Keratinocyte (primary cell): ENCODE measurements at regions not wholly inside any gene's neighbourhood (a gene's known extent, or its start where the extent isn't known, plus 50 kb on each side); places are given as distances from the start of the nearest gene placed in this dataset.

ENCODE experiments used
- EZH2 ChIP-seq: IDR thresholded peaks from one replicate; pipeline ENCODE4 v1.6.1; 2012; ENCODE audit warnings: inconsistent platforms, mild to moderate bottlenecking, low read length, moderate library complexity
- TF ChIP-seq, protein P1 (sequence below), 3 experiments: IDR thresholded peaks in 1 of 3; conservative IDR thresholded peaks in 1 of 3; optimal IDR thresholded peaks in 1 of 3; 2 replicates in 2 of 3; 3 replicates in 1 of 3; pipeline versions ENCODE3 to v1.5.1; 2011; ENCODE audit warnings: low read length in 3 of 3, mild to moderate bottlenecking in 3 of 3, moderate library complexity in 2 of 3, control low read depth in 1 of 3, inconsistent platforms in 1 of 3; ENCODE audit not compliant: insufficient read depth in 2 of 3; ENCODE audit errors: extremely low read depth in 1 of 3

DNA sequence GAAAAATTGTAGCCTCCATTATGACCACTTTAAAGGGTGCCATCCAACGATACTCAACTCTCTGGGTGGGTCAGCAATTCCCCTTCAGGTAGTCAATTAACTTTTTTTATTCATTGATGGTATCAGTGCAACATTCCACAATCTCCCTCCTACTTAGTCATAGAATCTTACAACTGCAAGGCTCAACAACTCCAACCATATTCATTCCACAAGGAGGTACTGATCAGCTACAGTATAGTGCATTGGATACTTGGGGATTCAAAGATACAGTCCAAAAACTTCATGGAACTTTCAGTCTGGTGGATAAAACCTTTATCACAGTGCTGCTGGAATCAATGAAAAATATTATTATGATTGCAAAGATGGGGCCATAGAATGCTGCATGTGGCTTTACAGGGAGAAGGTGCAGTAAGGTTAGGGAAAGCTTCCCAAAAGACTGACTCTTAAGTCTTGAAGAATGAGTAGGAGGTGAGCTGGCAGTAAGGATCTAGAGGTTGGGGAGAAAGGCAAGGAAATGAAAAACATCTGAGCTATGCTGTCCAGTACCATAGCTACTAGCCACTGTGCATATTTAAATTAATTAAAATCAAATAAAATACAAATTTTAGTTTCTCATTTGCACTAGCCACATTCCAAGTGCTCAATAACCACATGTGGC lies 314.7 kb upstream of the PRDM1 start:
- no peak for TF ChIP-seq EZH2
- TF ChIP-seq, protein P1, sequence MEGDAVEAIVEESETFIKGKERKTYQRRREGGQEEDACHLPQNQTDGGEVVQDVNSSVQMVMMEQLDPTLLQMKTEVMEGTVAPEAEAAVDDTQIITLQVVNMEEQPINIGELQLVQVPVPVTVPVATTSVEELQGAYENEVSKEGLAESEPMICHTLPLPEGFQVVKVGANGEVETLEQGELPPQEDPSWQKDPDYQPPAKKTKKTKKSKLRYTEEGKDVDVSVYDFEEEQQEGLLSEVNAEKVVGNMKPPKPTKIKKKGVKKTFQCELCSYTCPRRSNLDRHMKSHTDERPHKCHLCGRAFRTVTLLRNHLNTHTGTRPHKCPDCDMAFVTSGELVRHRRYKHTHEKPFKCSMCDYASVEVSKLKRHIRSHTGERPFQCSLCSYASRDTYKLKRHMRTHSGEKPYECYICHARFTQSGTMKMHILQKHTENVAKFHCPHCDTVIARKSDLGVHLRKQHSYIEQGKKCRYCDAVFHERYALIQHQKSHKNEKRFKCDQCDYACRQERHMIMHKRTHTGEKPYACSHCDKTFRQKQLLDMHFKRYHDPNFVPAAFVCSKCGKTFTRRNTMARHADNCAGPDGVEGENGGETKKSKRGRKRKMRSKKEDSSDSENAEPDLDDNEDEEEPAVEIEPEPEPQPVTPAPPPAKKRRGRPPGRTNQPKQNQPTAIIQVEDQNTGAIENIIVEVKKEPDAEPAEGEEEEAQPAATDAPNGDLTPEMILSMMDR (optimal IDR thresholded peaks at IDR 0.05 in 1 of 3, IDR thresholded peaks at IDR 0.05 in 1 of 3, conservative IDR thresholded peaks at IDR 0.05 in 1 of 3; ENCODE audit: extremely low read depth in 1 of 3, insufficient read depth in 2 of 3, low read length in 3 of 3): no peak
